Neural cell (in vitro differentiated cells): ENCODE measurements at regions not wholly inside any gene's neighbourhood (a gene's known extent, or its start where the extent isn't known, plus 50 kb on each side); places are given as distances from the start of the nearest gene placed in this dataset.

Source experiments
- H2AFZ ChIP-seq: fragments of 200-600, 300-800 bp; sonication (generic), shearing (Covaris generic); 2 replicates; pipeline ENCODE4 v1.6.0; 2014; ENCODE audit warnings: low read depth, mild to moderate bottlenecking, antibody characterized with exemption, low read length, moderate library complexity
- H3F3A ChIP-seq: fragments of 200-600 bp; shearing (Covaris generic); 2 replicates; pipeline ENCODE4 v1.6.1; 2016; ENCODE audit warnings: mild to moderate bottlenecking, moderate library complexity, mixed read lengths, antibody characterized with exemption, low read length; ENCODE audit not compliant: insufficient read depth, poor library complexity, severe bottlenecking
- H3K27ac ChIP-seq: fragments of 200-600, 300-800 bp; sonication (generic), shearing (Covaris generic); 2 replicates; pipeline ENCODE4 v1.5.1; 2014; ENCODE audit warnings: mild to moderate bottlenecking, low read length, moderate library complexity
- H3K27me3 ChIP-seq: fragments of 300-800, 200-600 bp; sonication (generic), shearing (Covaris generic); 2 replicates; pipeline ENCODE4 v1.6.0; 2014; ENCODE audit warnings: mild to moderate bottlenecking, low read depth, low read length, moderate library complexity; ENCODE audit not compliant: insufficient read depth
- H3K36me3 ChIP-seq: fragments of 300-800, 200-600 bp; sonication (generic), shearing (Covaris generic); 2 replicates; pipeline ENCODE4 v1.5.1; 2014; ENCODE audit warnings: mild to moderate bottlenecking, antibody characterized with exemption, low read length, moderate library complexity; ENCODE audit not compliant: insufficient read depth
- H3K4me2 ChIP-seq: fragments of 300-800, 200-600 bp; sonication (generic), shearing (Covaris generic); 2 replicates; pipeline ENCODE4 v1.6.0; 2014; ENCODE audit warnings: mild to moderate bottlenecking, low read length
- H3K4me3 ChIP-seq: fragments of 300-800, 200-600 bp; sonication (generic), shearing (Covaris generic); 2 replicates; pipeline ENCODE4 v1.5.1; 2014; ENCODE audit warnings: mild to moderate bottlenecking, low read length, moderate library complexity
- H3K79me2 ChIP-seq: fragments of 200-600 bp; shearing (Covaris generic); replicated peaks from 2 replicates; pipeline ENCODE4 v1.6.0; 2014; ENCODE audit warnings: mild to moderate bottlenecking, low read length, moderate library complexity; ENCODE audit not compliant: insufficient read depth
- H3K9ac ChIP-seq: fragments of 300-800, 200-600 bp; sonication (generic), shearing (Covaris generic); 2 replicates; pipeline ENCODE4 v1.6.1; 2016; ENCODE audit warnings: mild to moderate bottlenecking, low read length, mixed read lengths
- H3K9me2 ChIP-seq: fragments of 200-600 bp; shearing (Covaris generic); 2 replicates; pipeline ENCODE4 v1.6.1; 2016; ENCODE audit warnings: mild to moderate bottlenecking, low read length, mixed read lengths; ENCODE audit not compliant: insufficient read depth
- H3K9me3 ChIP-seq: fragments of 200-600, 300-800 bp; sonication (generic), shearing (Covaris generic); 2 replicates; pipeline ENCODE4 v1.6.1; 2016; ENCODE audit warnings: mild to moderate bottlenecking, mixed run types, low read length, moderate library complexity, mixed read lengths
- H4K20me1 ChIP-seq: fragments of 200-600 bp; shearing (Covaris generic); 2 replicates; pipeline ENCODE4 v1.6.1; 2016; ENCODE audit warnings: mild to moderate bottlenecking, mixed run types; ENCODE audit not compliant: insufficient read depth
- CTCF ChIP-seq: fragments of 450-650 bp; IDR thresholded peaks from 2 replicates; pipeline ENCODE4 v1.5.1; 2014; ENCODE audit warnings: antibody characterized with exemption, mild to moderate bottlenecking, moderate library complexity; ENCODE audit not compliant: poor library complexity, severe bottlenecking
- EP300 ChIP-seq: fragments of 450-650 bp; conservative IDR thresholded peaks from 2 replicates; pipeline ENCODE4 v1.6.1; 2014; ENCODE audit warnings: antibody characterized with exemption, mild to moderate bottlenecking, moderate library complexity; ENCODE audit not compliant: poor library complexity, severe bottlenecking
- EZH2 ChIP-seq: fragments of 200-600, 300-800 bp; shearing (Covaris generic), sonication (generic); IDR thresholded peaks from 2 replicates; pipeline ENCODE4 v1.6.1; 2014; ENCODE audit warnings: antibody characterized with exemption, low read length, borderline replicate concordance, mild to moderate bottlenecking; ENCODE audit not compliant: insufficient read depth, poor library complexity, severe bottlenecking
- MXI1 ChIP-seq: fragments of 450-650 bp; conservative IDR thresholded peaks from 2 replicates; pipeline ENCODE4 v1.6.1; 2014; ENCODE audit warnings: antibody characterized with exemption, mild to moderate bottlenecking; ENCODE audit not compliant: poor library complexity, severe bottlenecking
- POLR2AphosphoS5 ChIP-seq: IDR thresholded peaks from 2 replicates; pipeline ENCODE4 v1.6.1; 2012
- RAD21 ChIP-seq: fragments of 450-650 bp; conservative IDR thresholded peaks from 2 replicates; pipeline ENCODE4 v1.6.1; 2014; ENCODE audit warnings: antibody characterized with exemption, mild to moderate bottlenecking, moderate library complexity
- REST ChIP-seq: IDR thresholded peaks from 2 replicates; pipeline ENCODE4 v1.6.1; 2012; ENCODE audit warnings: borderline replicate concordance
- SMC3 ChIP-seq: fragments of 450-650 bp; conservative IDR thresholded peaks from 2 replicates; pipeline ENCODE4 v1.6.1; 2014; ENCODE audit warnings: antibody characterized with exemption, mild to moderate bottlenecking, moderate library complexity; ENCODE audit not compliant: poor library complexity
- TAF1 ChIP-seq: IDR thresholded peaks from 2 replicates; pipeline ENCODE4 v1.6.1; 2012; ENCODE audit warnings: low read depth

GRCh38 chr18:2218101-2218500 lies 353.2 kb downstream of the METTL4 start:
- H2AFZ ChIP-seq: no peak overlapping the region
- H3K4me2 ChIP-seq: no peak overlapping the region
- H4K20me1 ChIP-seq: no peaks in the 10 kb centered on the region
- H3K9me3 ChIP-seq: no peaks in the 10 kb centered on the region
- H3K36me3 ChIP-seq: no peaks in the 10 kb centered on the region
- no peaks in the 10 kb centered on the region for H3K9me2 ChIP-seq
- no peak overlapping the region for H3K4me3 ChIP-seq
- H3K27ac ChIP-seq: no peak overlapping the region
- H3F3A ChIP-seq: no peaks in the 10 kb centered on the region
- no peaks in the 10 kb centered on the region for H3K27me3 ChIP-seq
- H3K79me2 ChIP-seq: no peaks in the 10 kb centered on the region
- TF ChIP-seq RAD21 (no peak), TAF1 (no peak), CTCF (no peak), POLR2AphosphoS5 (no peak), REST (no peak), MXI1 (no peak), EP300 (no peak), SMC3 (no peak), EZH2 (no peak)
- no peak overlapping the region for H3K9ac ChIP-seq

- TF ChIP-seq SMC3 (no peak), CTCF (no peak), EZH2 (no peak), POLR2AphosphoS5 (no peak), TAF1 (no peak), MXI1 (no peak), RAD21 (no peak), REST (no peak), EP300 (no peak)
- H3K79me2 ChIP-seq: no peaks in the 10 kb centered on the region
- H3K9me2 ChIP-seq: no peaks in the 10 kb centered on the region
- no peaks in the 10 kb centered on the region for H3K36me3 ChIP-seq
- H3K4me3 ChIP-seq: no peak overlapping the region
- H2AFZ ChIP-seq: no peak overlapping the region
- no peak overlapping the region for H3K9ac ChIP-seq
- no peak overlapping the region for H3K4me2 ChIP-seq
- H3F3A ChIP-seq: no peaks in the 10 kb centered on the region
- no peaks in the 10 kb centered on the region for H4K20me1 ChIP-seq
- no peak overlapping the region for H3K27ac ChIP-seq
- H3K27me3 ChIP-seq: no peaks in the 10 kb centered on the region
- H3K9me3 ChIP-seq: no peaks in the 10 kb centered on the region
Measured at GRCh38 chr18:2219706-2220105, 351.6 kb downstream of the METTL4 start.
